ENCODE measurements at regions not wholly inside any gene's neighbourhood (a gene's known extent, or its start where the extent isn't known, plus 50 kb on each side); places are given as distances from the start of the nearest gene placed in this dataset.

- Histone ChIP-seq H3F3A (ENCODE audit: insufficient read depth, low read length) (no peaks in the 10 kb centered on the region), H3K4me1 (ENCODE audit: low read length) (no peaks in the 10 kb centered on the region), H2AFZ (ENCODE audit: low read length) (no peak overlapping the region), H3K79me2 (ENCODE audit: low read length) (no peaks in the 10 kb centered on the region), H3K4me3 (ENCODE audit: low read length) (no peak overlapping the region), H4K20me1 (ENCODE audit: insufficient read depth, low read length) (no peaks in the 10 kb centered on the region), H3K27ac (ENCODE audit: low read length) (no peak overlapping the region), H3K9me3 (replicated peaks; ENCODE audit: insufficient read depth, low read length) (no peaks in the 10 kb centered on the region), H3K9ac (ENCODE audit: low read length) (no peak overlapping the region), H3K9me2 (replicated peaks; ENCODE audit: insufficient read depth, low read length) (no peaks in the 10 kb centered on the region), H3K27me3 (replicated peaks; ENCODE audit: insufficient read depth, low read length) (no peaks in the 10 kb centered on the region), H3K36me3 (replicated peaks; ENCODE audit: insufficient read depth, low read length) (no peaks in the 10 kb centered on the region), H3K4me2 (ENCODE audit: low read depth, low read length) (no peak overlapping the region)
- TF ChIP-seq EZH2phosphoT487 (IDR thresholded peaks at IDR 0.05; ENCODE audit: low read length), result no peak
- TF ChIP-seq, protein P1, sequence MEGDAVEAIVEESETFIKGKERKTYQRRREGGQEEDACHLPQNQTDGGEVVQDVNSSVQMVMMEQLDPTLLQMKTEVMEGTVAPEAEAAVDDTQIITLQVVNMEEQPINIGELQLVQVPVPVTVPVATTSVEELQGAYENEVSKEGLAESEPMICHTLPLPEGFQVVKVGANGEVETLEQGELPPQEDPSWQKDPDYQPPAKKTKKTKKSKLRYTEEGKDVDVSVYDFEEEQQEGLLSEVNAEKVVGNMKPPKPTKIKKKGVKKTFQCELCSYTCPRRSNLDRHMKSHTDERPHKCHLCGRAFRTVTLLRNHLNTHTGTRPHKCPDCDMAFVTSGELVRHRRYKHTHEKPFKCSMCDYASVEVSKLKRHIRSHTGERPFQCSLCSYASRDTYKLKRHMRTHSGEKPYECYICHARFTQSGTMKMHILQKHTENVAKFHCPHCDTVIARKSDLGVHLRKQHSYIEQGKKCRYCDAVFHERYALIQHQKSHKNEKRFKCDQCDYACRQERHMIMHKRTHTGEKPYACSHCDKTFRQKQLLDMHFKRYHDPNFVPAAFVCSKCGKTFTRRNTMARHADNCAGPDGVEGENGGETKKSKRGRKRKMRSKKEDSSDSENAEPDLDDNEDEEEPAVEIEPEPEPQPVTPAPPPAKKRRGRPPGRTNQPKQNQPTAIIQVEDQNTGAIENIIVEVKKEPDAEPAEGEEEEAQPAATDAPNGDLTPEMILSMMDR (IDR thresholded peaks at IDR 0.05; ENCODE audit: low read length), result no peak
- TF ChIP-seq EZH2 (optimal IDR thresholded peaks at IDR 0.05; ENCODE audit: low read depth, low read length), result no peak
- no peak for DNase-seq
Measured at GRCh38 chr7:69108097-69108496, 490.2 kb upstream of the AUTS2 start.

DNA sequence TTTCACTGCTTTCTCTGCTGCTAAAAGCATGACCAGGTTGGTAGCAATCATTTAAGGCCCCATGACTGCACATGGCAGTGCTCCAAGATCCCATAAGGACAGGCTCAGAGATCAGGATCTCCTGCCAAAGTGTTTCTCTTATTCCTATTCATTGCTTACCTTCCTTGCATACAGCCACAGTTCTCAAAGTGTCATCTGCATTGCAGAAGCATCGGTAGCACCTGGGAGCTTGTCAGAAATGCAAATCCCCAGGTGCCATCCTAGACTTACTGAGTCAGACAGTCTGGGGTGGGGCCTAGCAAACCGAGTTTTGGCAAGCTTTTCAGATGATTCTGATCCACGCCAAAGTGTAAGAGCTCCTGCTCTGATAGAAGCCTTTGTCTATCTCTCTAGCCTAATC is 489.0 kb upstream of the AUTS2 start:
- Histone ChIP-seq H2AFZ (ENCODE audit: low read length) (no peak overlapping the region), H3K4me1 (ENCODE audit: low read length) (no peaks in the 10 kb centered on the region), H3K79me2 (ENCODE audit: low read length) (no peaks in the 10 kb centered on the region), H3K27me3 (replicated peaks; ENCODE audit: insufficient read depth, low read length) (no peaks in the 10 kb centered on the region), H3K27ac (ENCODE audit: low read length) (no peak overlapping the region), H3F3A (ENCODE audit: insufficient read depth, low read length) (no peaks in the 10 kb centered on the region), H3K9ac (ENCODE audit: low read length) (no peak overlapping the region), H3K4me2 (ENCODE audit: low read depth, low read length) (no peak overlapping the region), H3K9me3 (replicated peaks; ENCODE audit: insufficient read depth, low read length) (no peaks in the 10 kb centered on the region), H3K4me3 (ENCODE audit: low read length) (no peak overlapping the region), H3K36me3 (replicated peaks; ENCODE audit: insufficient read depth, low read length) (no peaks in the 10 kb centered on the region), H3K9me2 (replicated peaks; ENCODE audit: insufficient read depth, low read length) (no peaks in the 10 kb centered on the region), H4K20me1 (ENCODE audit: insufficient read depth, low read length) (no peaks in the 10 kb centered on the region)
- no peak for DNase-seq
- TF ChIP-seq, protein P1 (IDR thresholded peaks at IDR 0.05; ENCODE audit: low read length), result no peak
- TF ChIP-seq EZH2phosphoT487 (IDR thresholded peaks at IDR 0.05; ENCODE audit: low read length), result no peak
- no peak for TF ChIP-seq EZH2 (optimal IDR thresholded peaks at IDR 0.05; ENCODE audit: low read depth, low read length)

DNA sequence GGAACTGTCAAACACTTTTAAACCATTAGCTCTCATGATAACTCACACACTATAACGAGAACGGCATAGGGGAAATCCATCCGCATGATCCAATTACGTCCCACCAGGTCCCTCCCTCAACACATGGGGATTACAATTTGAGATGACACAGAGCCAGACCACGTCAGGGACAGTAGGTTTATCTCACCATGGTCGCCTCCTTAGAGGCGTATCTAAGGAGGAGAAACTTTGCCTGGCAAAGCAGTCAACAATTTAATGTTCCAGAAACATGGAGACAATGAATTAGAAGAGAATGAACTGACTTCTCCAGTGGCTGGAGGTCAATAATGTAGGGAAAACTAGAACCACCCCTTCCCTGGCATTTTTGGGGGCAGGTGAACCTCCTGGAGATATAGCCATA is 488.4 kb upstream of the AUTS2 start:
- Histone ChIP-seq H3K4me3 (ENCODE audit: low read length) (no peak overlapping the region), H3F3A (ENCODE audit: insufficient read depth, low read length) (no peaks in the 10 kb centered on the region), H3K9me2 (replicated peaks; ENCODE audit: insufficient read depth, low read length) (no peaks in the 10 kb centered on the region), H4K20me1 (ENCODE audit: insufficient read depth, low read length) (no peaks in the 10 kb centered on the region), H3K9ac (ENCODE audit: low read length) (no peak overlapping the region), H3K27ac (ENCODE audit: low read length) (no peak overlapping the region), H3K9me3 (replicated peaks; ENCODE audit: insufficient read depth, low read length) (no peaks in the 10 kb centered on the region), H3K4me1 (ENCODE audit: low read length) (no peaks in the 10 kb centered on the region), H3K27me3 (replicated peaks; ENCODE audit: insufficient read depth, low read length) (no peaks in the 10 kb centered on the region), H3K4me2 (ENCODE audit: low read depth, low read length) (no peak overlapping the region), H3K36me3 (replicated peaks; ENCODE audit: insufficient read depth, low read length) (no peaks in the 10 kb centered on the region), H2AFZ (ENCODE audit: low read length) (no peak overlapping the region), H3K79me2 (ENCODE audit: low read length) (no peaks in the 10 kb centered on the region)
- TF ChIP-seq, protein P1 (IDR thresholded peaks at IDR 0.05; ENCODE audit: low read length), result no peak
- TF ChIP-seq EZH2 (optimal IDR thresholded peaks at IDR 0.05; ENCODE audit: low read depth, low read length) (no peak), EZH2phosphoT487 (IDR thresholded peaks at IDR 0.05; ENCODE audit: low read length) (no peak)
- no peak for DNase-seq
